H1 (cell line): ENCODE measurements at regions not wholly inside any gene's neighbourhood (a gene's known extent, or its start where the extent isn't known, plus 50 kb on each side); places are given as distances from the start of the nearest gene placed in this dataset.

Experiments
- BCL11A ChIP-seq, 2 experiments: IDR thresholded peaks; one replicate each; pipeline ENCODE4 v1.6.1; 2011; ENCODE audit warnings: low read depth in 2 of 2, low read length in 2 of 2, mild to moderate bottlenecking in 2 of 2
- BRCA1 ChIP-seq: IDR thresholded peaks from 2 replicates; pipeline ENCODE4 v1.6.1; 2012; ENCODE audit warnings: low read depth, low read length, improper control_type of control experiment
- SP4 ChIP-seq: IDR thresholded peaks from 2 replicates; pipeline ENCODE4 v1.6.1; 2012; ENCODE audit warnings: low read length, inconsistent platforms
- ZNF274 ChIP-seq: IDR thresholded peaks from 2 replicates; pipeline ENCODE4 v1.7.0; 2012; ENCODE audit warnings: low read length, borderline replicate concordance; ENCODE audit errors: extremely low read depth
- TF ChIP-seq, protein P1 (sequence below): IDR thresholded peaks from 2 replicates; pipeline ENCODE4 v1.6.1; 2012; ENCODE audit warnings: inconsistent platforms

- no peak for TF ChIP-seq ZNF274
- no peak for TF ChIP-seq SP4
- no peak for TF ChIP-seq BCL11A (IDR thresholded peaks at IDR 0.05; ENCODE audit: low read depth in 2 of 2, low read length in 2 of 2)
- TF ChIP-seq, protein P1, sequence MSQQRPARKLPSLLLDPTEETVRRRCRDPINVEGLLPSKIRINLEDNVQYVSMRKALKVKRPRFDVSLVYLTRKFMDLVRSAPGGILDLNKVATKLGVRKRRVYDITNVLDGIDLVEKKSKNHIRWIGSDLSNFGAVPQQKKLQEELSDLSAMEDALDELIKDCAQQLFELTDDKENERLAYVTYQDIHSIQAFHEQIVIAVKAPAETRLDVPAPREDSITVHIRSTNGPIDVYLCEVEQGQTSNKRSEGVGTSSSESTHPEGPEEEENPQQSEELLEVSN = no peak
- TF ChIP-seq BRCA1 = no peak
These were observed 1665.2 kb downstream of the SUCLG1 start (continued) for GRCh38 chr2:82793711-82794435.
